Sigmoid colon (tissue), 4 donors: ENCODE measurements at regions not wholly inside any gene's neighbourhood (a gene's known extent, or its start where the extent isn't known, plus 50 kb on each side); places are given as distances from the start of the nearest gene placed in this dataset.

ENCODE experiments used
- CTCF ChIP-seq, 4 experiments: fragments of 450-650 bp in 3 of 4; fragments of 200-600 bp in 1 of 4; IDR thresholded peaks; one replicate each; pipeline ENCODE4 v1.5.1; 2016 to 2019; ENCODE audit warnings: antibody characterized with exemption in 4 of 4, mild to moderate bottlenecking in 3 of 4, moderate library complexity in 2 of 4
- POLR2A ChIP-seq, 2 donors: fragments of 450-650 bp; IDR thresholded peaks; one replicate each; pipeline ENCODE4 v1.6.1; 2016; ENCODE audit warnings: antibody characterized with exemption in 2 of 2, mild to moderate bottlenecking in 2 of 2, moderate library complexity in 2 of 2
- POLR2AphosphoS5 ChIP-seq, 4 donors: sonication (generic); formaldehyde crosslinking; IDR thresholded peaks; one replicate each; pipeline ENCODE4 v1.6.1; 2017; ENCODE audit warnings: antibody characterized with exemption in 4 of 4

DNA sequence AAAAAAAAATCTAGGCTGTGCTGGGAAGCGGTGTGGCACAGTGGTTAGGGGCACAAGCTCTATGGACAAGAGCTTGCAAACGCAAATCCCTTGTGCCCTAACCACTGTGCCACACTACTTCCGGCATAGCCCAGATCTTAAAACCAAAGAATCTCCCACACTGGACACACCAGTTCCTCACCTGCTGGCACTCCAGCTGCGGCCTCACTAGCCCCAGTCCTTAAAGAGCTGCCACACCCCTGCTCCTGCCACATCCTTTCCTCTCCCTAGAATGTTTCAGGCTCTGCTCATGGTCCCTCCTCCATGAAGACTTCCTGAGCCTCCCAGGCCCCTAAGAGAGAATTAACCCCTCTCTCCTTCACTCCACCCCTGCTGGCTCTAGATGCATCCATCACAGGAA is 71.8 kb upstream of the SRSF6 start:
- TF ChIP-seq CTCF (IDR thresholded peaks at IDR 0.05) (no peak), POLR2AphosphoS5 (IDR thresholded peaks at IDR 0.05) (no peak), POLR2A (IDR thresholded peaks at IDR 0.05) (no peak)
